HG03354 (cell line): ENCODE measurements at regions not wholly inside any gene's neighbourhood (a gene's known extent, or its start where the extent isn't known, plus 50 kb on each side); places are given as distances from the start of the nearest gene placed in this dataset.
"Not testable (repeated sequence)": the region's sequence is repeated elsewhere in the genome, so short reads cannot be mapped to it uniquely, and the experiment has no call there.

Experiments
- ATAC-seq: cut with Tn5 transposase; IDR thresholded peaks from one replicate; pipeline ENCODE4 v1.9.1; 2021; ENCODE audit warnings: mild to moderate bottlenecking; ENCODE audit not compliant: unreplicated experiment, poor library complexity, severe bottlenecking

DNA sequence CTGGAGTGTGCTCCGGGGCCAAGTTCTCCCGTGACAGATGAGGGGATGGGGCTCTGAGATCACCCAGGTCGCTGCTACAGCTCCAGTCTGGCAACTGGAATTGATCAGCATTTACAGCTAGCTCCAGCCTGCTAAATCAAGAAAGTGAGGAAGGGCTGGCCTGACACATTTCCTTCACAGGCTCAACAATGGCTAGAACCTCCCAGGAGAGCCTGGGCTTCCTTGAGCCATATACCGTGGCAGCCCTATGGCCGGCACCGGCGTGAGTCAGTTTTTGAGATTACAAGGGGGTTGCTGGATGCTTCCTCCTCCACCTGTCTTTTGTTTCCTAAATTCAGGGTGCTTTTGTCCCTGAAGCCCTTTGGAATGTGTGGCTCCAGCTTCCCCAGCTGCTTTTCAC, 104.2 kb downstream of the ETS2 start:
- no peak for ATAC-seq

DNA sequence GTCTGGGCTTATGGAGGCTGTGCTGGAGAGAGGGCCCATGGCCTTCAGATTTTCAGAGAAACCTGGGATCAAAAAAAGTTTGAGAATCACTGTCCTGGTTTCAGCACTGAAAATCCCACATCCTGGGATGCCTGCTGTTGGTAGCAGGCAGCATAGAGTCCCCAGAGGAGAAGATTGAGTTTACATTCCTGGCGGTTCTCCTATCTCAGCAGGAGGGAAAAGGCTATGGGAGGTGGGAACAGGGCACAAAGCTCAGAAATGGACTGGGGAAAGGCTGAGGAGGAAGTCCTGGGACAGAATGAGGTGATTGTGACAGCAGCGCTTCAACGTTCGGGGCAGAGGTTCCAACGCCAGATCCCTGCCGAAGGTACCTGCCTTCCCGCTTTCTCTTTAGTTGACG, 103.4 kb downstream of the ETS2 start:
- ATAC-seq, result no peak

DNA sequence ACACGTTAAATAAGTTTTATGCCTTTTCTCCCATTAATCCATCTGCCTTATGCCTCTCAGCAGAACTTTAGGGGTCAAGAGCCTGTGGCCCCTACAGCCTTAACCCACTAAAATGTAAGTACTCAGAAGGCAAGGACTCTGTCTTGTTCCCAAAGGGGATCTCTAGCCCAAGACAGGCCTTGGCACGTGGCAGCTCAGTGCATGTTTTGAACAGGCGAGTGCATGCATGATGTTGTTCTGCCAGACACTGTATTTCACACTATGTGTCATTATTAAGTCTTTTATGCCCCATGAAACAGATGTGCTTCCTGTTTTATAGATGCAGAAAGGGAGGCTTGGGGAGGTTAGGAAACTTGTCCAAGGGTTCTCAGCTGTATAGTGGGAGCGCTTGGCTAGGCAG, 102.8 kb downstream of the ETS2 start:
- no peak for ATAC-seq

GRCh38 chr21:38905752-38906151, 100.0 kb downstream of the ETS2 start:
- ATAC-seq, result no peak

GRCh38 chr21:38905328-38905727, 99.6 kb downstream of the ETS2 start:
- ATAC-seq, result no peak

DNA sequence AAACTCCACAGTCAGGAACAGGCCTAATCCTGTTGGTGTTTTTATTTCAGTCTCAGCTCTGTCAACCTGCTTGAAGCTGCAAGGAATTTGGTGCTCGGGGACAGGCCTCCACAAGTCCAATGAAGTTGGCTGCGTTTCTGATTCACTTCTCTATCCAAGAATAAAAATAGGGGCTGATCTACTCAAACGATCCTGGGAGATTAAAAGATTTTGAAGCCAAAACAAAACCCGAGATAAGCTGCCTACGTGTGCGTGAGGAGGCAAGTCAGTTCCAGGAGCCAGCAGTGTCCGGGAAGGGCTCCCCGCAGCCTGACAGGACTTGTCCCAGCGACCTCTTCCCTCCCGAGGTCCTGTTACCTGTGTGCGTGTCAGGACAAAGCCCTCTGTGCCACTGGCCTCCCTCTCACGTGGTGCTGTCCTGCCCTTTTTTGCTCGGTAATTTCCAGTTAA, 98.0 kb downstream of the ETS2 start:
- no peak for ATAC-seq

DNA sequence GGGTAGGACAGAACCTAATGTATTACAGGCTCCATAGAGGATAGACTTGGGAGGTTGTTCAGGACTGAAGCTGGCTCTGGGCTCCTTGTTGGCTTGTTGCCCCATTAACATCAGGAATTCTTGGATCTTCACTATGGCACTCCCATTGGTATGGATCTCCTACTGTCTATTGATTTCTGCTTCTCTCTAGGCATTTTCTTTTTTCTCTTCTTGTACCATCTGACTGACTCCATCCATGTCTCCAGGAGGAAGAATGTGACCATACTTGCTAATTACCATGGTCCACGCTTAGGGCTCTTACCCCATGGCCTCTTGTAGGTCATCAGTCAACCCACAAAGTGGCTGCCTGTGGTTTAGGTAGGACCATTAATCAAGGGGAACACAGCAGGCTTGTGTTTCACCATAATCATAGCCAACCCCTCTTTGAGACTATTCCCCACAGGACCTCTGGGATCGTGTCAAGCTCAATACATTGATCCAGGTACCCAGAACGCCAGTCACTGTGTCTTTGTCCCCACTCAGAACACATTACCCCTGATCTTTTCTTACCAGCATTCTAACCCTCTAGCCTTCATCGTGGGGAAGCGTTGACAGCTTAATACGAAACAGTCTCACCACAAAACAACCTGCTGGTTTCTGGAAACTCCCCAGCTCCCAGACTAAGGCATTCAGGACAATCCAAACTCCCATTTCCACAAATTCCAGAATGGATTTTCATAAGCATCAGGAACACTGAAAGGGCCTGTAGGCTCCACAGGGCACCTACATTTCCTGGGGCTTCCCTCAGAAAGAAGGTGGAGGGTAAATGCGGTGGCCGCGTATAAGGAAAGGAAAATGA, 97.1 kb downstream of the ETS2 start:
- ATAC-seq, result no peak

- ATAC-seq, result no peak
These were observed 94.8 kb downstream of the ETS2 start for GRCh38 chr21:38900499-38900898.

DNA sequence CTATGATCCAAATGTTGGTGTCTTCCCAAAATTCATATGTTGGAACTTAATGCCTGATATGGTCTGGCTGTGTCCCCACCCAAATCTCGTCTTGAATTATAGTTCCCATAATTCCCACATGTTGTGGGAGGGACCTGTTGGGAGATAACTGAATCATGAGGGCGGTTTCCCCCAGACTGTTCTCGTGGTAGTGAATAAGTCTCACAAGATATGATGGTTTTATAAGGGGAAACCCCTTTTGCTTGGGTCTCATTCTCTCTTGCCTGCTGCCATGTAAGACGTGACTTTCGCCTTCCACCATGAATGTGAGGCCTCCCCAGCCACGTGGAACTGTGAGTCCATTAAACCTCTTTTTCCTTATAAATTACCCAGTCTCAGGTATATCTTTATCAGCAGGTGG, 94.3 kb downstream of the ETS2 start:
- not testable (repeated sequence) for ATAC-seq

DNA sequence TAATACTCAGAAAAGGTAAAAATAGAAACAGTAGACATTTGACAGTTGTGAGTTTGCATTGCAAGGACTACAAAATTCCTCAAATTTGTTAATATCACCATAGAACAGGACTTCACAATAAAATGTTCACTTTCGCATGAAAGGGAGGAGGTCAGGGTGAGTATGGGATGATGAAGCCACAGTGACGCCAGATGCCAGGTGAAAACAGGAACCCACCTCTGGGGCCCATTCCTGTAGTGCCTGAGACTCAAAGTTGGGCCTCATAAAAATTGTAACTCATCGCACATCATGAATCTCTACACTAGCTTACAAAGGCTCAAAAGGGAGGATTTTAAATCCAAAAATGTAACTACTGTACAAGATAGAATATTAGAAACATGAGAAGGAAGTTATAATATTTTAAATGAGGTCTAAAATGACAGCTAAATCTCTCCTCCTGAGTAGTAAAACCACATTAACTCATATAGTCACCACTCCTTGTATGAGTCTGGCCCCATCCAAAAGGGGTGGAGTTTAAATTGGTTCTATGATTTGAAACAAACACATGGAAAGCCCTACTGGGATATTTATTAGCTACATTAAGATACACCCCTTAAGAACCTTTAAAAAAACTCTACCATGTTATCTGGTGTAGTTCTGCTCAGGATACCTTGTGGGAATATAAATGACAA, 93.7 kb downstream of the ETS2 start:
- ATAC-seq, result no peak

- ATAC-seq, result no peak
These were observed 92.8 kb downstream of the ETS2 start for GRCh38 chr21:38898422-38899096.

GRCh38 chr21:38897532-38898421, 92.0 kb downstream of the ETS2 start:
- ATAC-seq, result no peak

DNA sequence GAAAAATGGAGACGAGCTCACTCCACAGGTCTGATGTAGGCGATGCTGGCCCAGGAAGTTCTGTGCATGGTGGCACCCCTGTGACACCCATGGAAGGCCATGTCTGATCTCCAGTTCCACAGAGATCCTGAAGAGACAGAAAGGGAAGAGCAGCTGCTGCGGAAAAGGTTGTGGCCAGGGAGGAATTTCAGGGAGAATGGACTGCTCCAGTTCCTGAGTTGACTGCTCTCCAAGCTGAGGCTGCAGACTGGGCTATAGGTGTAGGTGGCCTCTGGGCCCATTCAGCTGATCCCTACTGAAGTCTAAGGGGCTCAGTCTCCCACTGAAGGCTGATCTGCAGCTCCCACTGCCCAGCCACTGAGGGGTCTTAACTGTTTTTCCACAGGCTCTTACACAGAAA, 89.2 kb downstream of the ETS2 start:
- no peak for ATAC-seq

DNA sequence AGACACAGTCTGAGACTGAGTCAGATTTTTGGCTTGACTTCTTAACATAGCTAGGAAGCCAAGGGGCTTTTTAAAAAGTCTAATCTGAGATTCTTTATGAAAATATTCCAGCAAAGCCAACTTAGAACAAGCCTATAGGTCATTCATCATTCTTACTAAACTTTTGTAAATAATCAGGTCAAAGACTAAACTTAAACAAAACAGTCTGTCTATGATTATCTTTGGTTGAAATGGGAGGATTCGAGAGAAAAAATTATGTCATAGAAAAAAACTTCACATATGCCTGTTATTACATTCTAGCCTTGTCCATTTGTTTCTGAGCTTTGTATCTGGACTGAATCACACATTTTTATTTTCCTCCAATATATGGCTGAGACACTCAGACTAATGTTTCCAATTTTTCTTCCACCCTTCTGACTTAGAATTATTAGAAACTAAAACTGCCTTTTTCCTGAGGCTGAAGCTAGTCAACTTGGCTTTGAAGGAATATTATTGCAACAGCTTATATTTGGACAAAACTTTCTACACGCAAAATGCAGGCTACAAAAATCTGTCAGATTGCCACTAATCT, 83.3 kb downstream of the ETS2 start:
- no peak for ATAC-seq

- ATAC-seq, result no peak
These were observed 82.0 kb downstream of the ETS2 start for GRCh38 chr21:38887749-38888148.

DNA sequence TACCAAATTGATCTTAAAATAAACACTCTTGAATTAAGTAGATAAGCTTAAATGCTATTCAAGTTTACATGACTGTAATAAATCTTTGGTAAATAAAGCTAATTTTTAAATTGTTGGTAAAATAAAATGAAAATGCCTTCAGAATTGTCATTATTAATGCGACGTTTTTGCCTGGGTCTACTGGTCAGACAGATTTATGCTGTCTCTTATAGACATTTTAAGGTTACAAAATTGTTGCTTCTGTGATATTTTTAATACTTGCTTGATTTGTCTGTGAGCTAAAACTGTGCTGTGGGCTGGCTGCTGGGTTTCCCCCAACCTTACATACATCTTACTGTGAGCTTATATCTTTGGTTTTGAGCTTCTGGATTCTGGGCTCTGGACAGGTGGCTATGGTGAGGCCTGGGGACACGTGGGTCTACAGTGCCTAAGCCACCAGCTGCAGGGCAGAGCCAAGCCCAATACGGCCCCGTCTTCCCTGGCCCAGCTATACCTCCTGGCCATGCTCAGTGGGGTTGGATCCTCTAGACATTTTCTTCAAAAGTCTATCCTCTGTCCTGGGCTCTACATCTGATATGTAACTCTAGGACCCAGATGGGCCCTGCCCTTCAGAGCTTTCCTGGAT, 81.4 kb downstream of the ETS2 start:
- ATAC-seq, result no peak

- ATAC-seq, result no peak
These were observed 80.2 kb downstream of the ETS2 start for GRCh38 chr21:38885909-38886308.

GRCh38 chr21:38884440-38884839, 78.7 kb downstream of the ETS2 start:
- ATAC-seq, result no peak

- ATAC-seq, result no peak
These were observed 77.4 kb downstream of the ETS2 start for GRCh38 chr21:38883142-38883541.
